ENCODE measurements at regions not wholly inside any gene's neighbourhood (a gene's known extent, or its start where the extent isn't known, plus 50 kb on each side); places are given as distances from the start of the nearest gene placed in this dataset.
"Not testable (repeated sequence)": the region's sequence is repeated elsewhere in the genome, so short reads cannot be mapped to it uniquely, and the experiment has no call there.

- WGBS (ENCODE audit: insufficient coverage, low lambda C conversion rate), result no CpG with 5 or more reads among the region's 11 CpGs
- not testable (repeated sequence) for H3K4me3 ChIP-seq (ENCODE audit: low read length); H3K9me3 ChIP-seq (ENCODE audit: control insufficient read depth, low read depth, low read length); H3K27me3 ChIP-seq (ENCODE audit: control insufficient read depth, insufficient read depth, low read length); H3K27ac ChIP-seq (ENCODE audit: low read length); DNase-seq
- Histone ChIP-seq H3K36me3 (ENCODE audit: control insufficient read depth, insufficient read depth, low read length) (peaks cover 12% of the 10 kb centered on the region), H3K4me1 (ENCODE audit: control insufficient read depth, insufficient read depth, low read length) (peaks cover 50% of the 10 kb centered on the region)
Measured at GRCh38 chr2:42972933-42973516, 180.6 kb upstream of the HAAO start.

GRCh38 chr2:42971947-42972736, 179.8 kb upstream of the HAAO start:
- H3K27me3 ChIP-seq (ENCODE audit: control insufficient read depth, insufficient read depth, low read length), result no peaks in the 10 kb centered on the region
- H3K4me3 ChIP-seq (ENCODE audit: low read length), result no peak overlapping the region
- 83% methylated on average over 1 of the region's 7 CpGs for WGBS (ENCODE audit: insufficient coverage, low lambda C conversion rate)
- H3K4me1 ChIP-seq (ENCODE audit: control insufficient read depth, insufficient read depth, low read length), result peaks cover 48% of the 10 kb centered on the region
- H3K36me3 ChIP-seq (ENCODE audit: control insufficient read depth, insufficient read depth, low read length), result peaks cover 12% of the 10 kb centered on the region
- DNase-seq, result no peak
- no peak overlapping the region for H3K27ac ChIP-seq (ENCODE audit: low read length)
- peaks cover 5% of the 10 kb centered on the region for H3K9me3 ChIP-seq (ENCODE audit: control insufficient read depth, low read depth, low read length)

GRCh38 chr2:42971381-42971780, 179.0 kb upstream of the HAAO start:
- Histone ChIP-seq H3K36me3 (ENCODE audit: control insufficient read depth, insufficient read depth, low read length) (peaks cover 12% of the 10 kb centered on the region), H3K27ac (ENCODE audit: low read length) (no peak overlapping the region), H3K9me3 (ENCODE audit: control insufficient read depth, low read depth, low read length) (peaks cover 5% of the 10 kb centered on the region), H3K4me1 (ENCODE audit: control insufficient read depth, insufficient read depth, low read length) (peaks cover 40% of the 10 kb centered on the region), H3K4me3 (ENCODE audit: low read length) (no peak overlapping the region), H3K27me3 (ENCODE audit: control insufficient read depth, insufficient read depth, low read length) (no peaks in the 10 kb centered on the region)
- WGBS (ENCODE audit: insufficient coverage, low lambda C conversion rate), result no CpG with 5 or more reads among the region's 8 CpGs
- no peak for DNase-seq

GRCh38 chr2:42970151-42970550, 177.8 kb upstream of the HAAO start:
- DNase-seq, result no peak
- Histone ChIP-seq H3K9me3 (ENCODE audit: control insufficient read depth, low read depth, low read length) (peaks cover 5% of the 10 kb centered on the region), H3K27me3 (ENCODE audit: control insufficient read depth, insufficient read depth, low read length) (no peaks in the 10 kb centered on the region), H3K4me3 (ENCODE audit: low read length) (no peak overlapping the region), H3K36me3 (ENCODE audit: control insufficient read depth, insufficient read depth, low read length) (peaks cover 12% of the 10 kb centered on the region), H3K4me1 (ENCODE audit: control insufficient read depth, insufficient read depth, low read length) (peaks cover 28% of the 10 kb centered on the region), H3K27ac (ENCODE audit: low read length) (no peak overlapping the region)
- WGBS (ENCODE audit: insufficient coverage, low lambda C conversion rate), result 100% methylated on average over 1 of the region's 3 CpGs

- Histone ChIP-seq H3K4me1 (ENCODE audit: control insufficient read depth, insufficient read depth, low read length) (peaks cover 25% of the 10 kb centered on the region), H3K27me3 (ENCODE audit: control insufficient read depth, insufficient read depth, low read length) (no peaks in the 10 kb centered on the region), H3K4me3 (ENCODE audit: low read length) (no peak overlapping the region), H3K27ac (ENCODE audit: low read length) (no peak overlapping the region), H3K9me3 (ENCODE audit: control insufficient read depth, low read depth, low read length) (peaks cover 5% of the 10 kb centered on the region), H3K36me3 (ENCODE audit: control insufficient read depth, insufficient read depth, low read length) (peaks cover 12% of the 10 kb centered on the region)
- 100% methylated on average over 1 of the region's 12 CpGs for WGBS (ENCODE audit: insufficient coverage, low lambda C conversion rate)
- DNase-seq, result no peak
Measured at GRCh38 chr2:42969231-42970150, 177.1 kb upstream of the HAAO start.

GRCh38 chr2:42967959-42968674, 175.7 kb upstream of the HAAO start:
- H3K9me3 ChIP-seq (ENCODE audit: control insufficient read depth, low read depth, low read length), result peaks cover 5% of the 10 kb centered on the region
- H3K4me1 ChIP-seq (ENCODE audit: control insufficient read depth, insufficient read depth, low read length), result peaks cover 15% of the 10 kb centered on the region
- no CpG with 5 or more reads among the region's 15 CpGs for WGBS (ENCODE audit: insufficient coverage, low lambda C conversion rate)
- DNase-seq, result no peak
- H3K36me3 ChIP-seq (ENCODE audit: control insufficient read depth, insufficient read depth, low read length), result peaks cover 12% of the 10 kb centered on the region
- no peak overlapping the region for H3K4me3 ChIP-seq (ENCODE audit: low read length)
- no peaks in the 10 kb centered on the region for H3K27me3 ChIP-seq (ENCODE audit: control insufficient read depth, insufficient read depth, low read length)
- no peak overlapping the region for H3K27ac ChIP-seq (ENCODE audit: low read length)

- Histone ChIP-seq H3K4me1 (ENCODE audit: control insufficient read depth, insufficient read depth, low read length) (peaks cover 22% of the 10 kb centered on the region), H3K36me3 (ENCODE audit: control insufficient read depth, insufficient read depth, low read length) (no peaks in the 10 kb centered on the region), H3K27ac (ENCODE audit: low read length) (no peak overlapping the region), H3K9me3 (ENCODE audit: control insufficient read depth, low read depth, low read length) (no peaks in the 10 kb centered on the region), H3K27me3 (ENCODE audit: control insufficient read depth, insufficient read depth, low read length) (no peaks in the 10 kb centered on the region), H3K4me3 (ENCODE audit: low read length) (no peak overlapping the region)
- no peak for DNase-seq
- no CpG with 5 or more reads among the region's 5 CpGs for WGBS (ENCODE audit: insufficient coverage, low lambda C conversion rate)
Measured at GRCh38 chr2:42965910-42966309, 173.5 kb upstream of the HAAO start.

GRCh38 chr2:42965196-42965595, 172.8 kb upstream of the HAAO start:
- no CpG with 5 or more reads among the region's 4 CpGs for WGBS (ENCODE audit: insufficient coverage, low lambda C conversion rate)
- Histone ChIP-seq H3K9me3 (ENCODE audit: control insufficient read depth, low read depth, low read length) (no peaks in the 10 kb centered on the region), H3K27me3 (ENCODE audit: control insufficient read depth, insufficient read depth, low read length) (no peaks in the 10 kb centered on the region), H3K36me3 (ENCODE audit: control insufficient read depth, insufficient read depth, low read length) (no peaks in the 10 kb centered on the region), H3K4me3 (ENCODE audit: low read length) (no peak overlapping the region), H3K4me1 (ENCODE audit: control insufficient read depth, insufficient read depth, low read length) (peaks cover 26% of the 10 kb centered on the region), H3K27ac (ENCODE audit: low read length) (no peak overlapping the region)
- DNase-seq, result no peak

GRCh38 chr2:42964439-42965083, 172.2 kb upstream of the HAAO start:
- H3K4me1 ChIP-seq (ENCODE audit: control insufficient read depth, insufficient read depth, low read length), result peaks cover 28% of the 10 kb centered on the region
- DNase-seq, result no peak

More at GRCh38 chr2:42964439-42965083, 172.2 kb upstream of the HAAO start:
- WGBS (ENCODE audit: insufficient coverage, low lambda C conversion rate), result no CpG with 5 or more reads among the region's 6 CpGs
- no peak overlapping the region for H3K4me3 ChIP-seq (ENCODE audit: low read length)
- H3K9me3 ChIP-seq (ENCODE audit: control insufficient read depth, low read depth, low read length), result no peaks in the 10 kb centered on the region
- H3K36me3 ChIP-seq (ENCODE audit: control insufficient read depth, insufficient read depth, low read length), result no peaks in the 10 kb centered on the region
- H3K27me3 ChIP-seq (ENCODE audit: control insufficient read depth, insufficient read depth, low read length), result no peaks in the 10 kb centered on the region
- H3K27ac ChIP-seq (ENCODE audit: low read length), result no peak overlapping the region

Data from large intestine (tissue), 3 donors.